CD4-positive, alpha-beta T cell treated with Interleukin-15 for 1 hour (primary cell): ENCODE measurements at regions not wholly inside any gene's neighbourhood (a gene's known extent, or its start where the extent isn't known, plus 50 kb on each side); places are given as distances from the start of the nearest gene placed in this dataset.

Source experiments
- DNase-seq: peaks from one replicate; pipeline ENCODE4 v3.0.0-alpha.2; 2020

GRCh38 chr6:144697369-144697760 lies 412.2 kb downstream of the UTRN start:
- no peak for DNase-seq

GRCh38 chr6:144697801-144698200 lies 412.7 kb downstream of the UTRN start:
- DNase-seq: no peak

GRCh38 chr6:144702781-144703180 lies 417.6 kb downstream of the UTRN start:
- DNase-seq: no peak

- no peak for DNase-seq
Observed at GRCh38 chr6:144710207-144710606, 425.1 kb downstream of the UTRN start.

- no peak for DNase-seq
Observed at GRCh38 chr6:144711661-144712060, 426.5 kb downstream of the UTRN start.

GRCh38 chr6:144712541-144712940 lies 427.4 kb downstream of the UTRN start:
- no peak for DNase-seq

GRCh38 chr6:144714021-144714712 lies 429.0 kb downstream of the UTRN start:
- no peak for DNase-seq

GRCh38 chr6:144715344-144715743 lies 430.2 kb downstream of the UTRN start:
- no peak for DNase-seq

- no peak for DNase-seq
Observed at GRCh38 chr6:144718431-144718830, 433.3 kb downstream of the UTRN start.

- DNase-seq: no peak
Observed at GRCh38 chr6:144721232-144721631, 436.1 kb downstream of the UTRN start.

- no peak for DNase-seq
Observed at GRCh38 chr6:144722154-144722737, 437.1 kb downstream of the UTRN start.

GRCh38 chr6:144722925-144723324 lies 437.8 kb downstream of the UTRN start:
- DNase-seq: no peak

- no peak for DNase-seq
Observed at GRCh38 chr6:144723431-144723830, 438.3 kb downstream of the UTRN start.

GRCh38 chr6:144724818-144725217 lies 439.7 kb downstream of the UTRN start:
- no peak for DNase-seq

GRCh38 chr6:144725736-144726522 lies 440.8 kb downstream of the UTRN start:
- DNase-seq: no peak

GRCh38 chr6:144728804-144729203 lies 443.7 kb downstream of the UTRN start:
- no peak for DNase-seq

GRCh38 chr6:144729502-144729901 lies 444.4 kb downstream of the UTRN start:
- DNase-seq: no peak

GRCh38 chr6:144730088-144730645 lies 445.0 kb downstream of the UTRN start:
- no peak for DNase-seq

GRCh38 chr6:144731229-144731628 lies 446.1 kb downstream of the UTRN start:
- DNase-seq: no peak

GRCh38 chr6:144736763-144737162 lies 451.6 kb downstream of the UTRN start:
- DNase-seq: no peak

- no peak for DNase-seq
Observed at GRCh38 chr6:144737998-144738397, 452.9 kb downstream of the UTRN start.

GRCh38 chr6:144739873-144740272 lies 454.7 kb downstream of the UTRN start:
- DNase-seq: no peak

GRCh38 chr6:144741659-144742058 lies 456.5 kb downstream of the UTRN start:
- DNase-seq: no peak

- DNase-seq: no peak
Observed at GRCh38 chr6:144742779-144743178, 457.6 kb downstream of the UTRN start.
